ENCODE measurements at regions not wholly inside any gene's neighbourhood (a gene's known extent, or its start where the extent isn't known, plus 50 kb on each side); places are given as distances from the start of the nearest gene placed in this dataset.
"Not testable (repeated sequence)": the region's sequence is repeated elsewhere in the genome, so short reads cannot be mapped to it uniquely, and the experiment has no call there.

DNA sequence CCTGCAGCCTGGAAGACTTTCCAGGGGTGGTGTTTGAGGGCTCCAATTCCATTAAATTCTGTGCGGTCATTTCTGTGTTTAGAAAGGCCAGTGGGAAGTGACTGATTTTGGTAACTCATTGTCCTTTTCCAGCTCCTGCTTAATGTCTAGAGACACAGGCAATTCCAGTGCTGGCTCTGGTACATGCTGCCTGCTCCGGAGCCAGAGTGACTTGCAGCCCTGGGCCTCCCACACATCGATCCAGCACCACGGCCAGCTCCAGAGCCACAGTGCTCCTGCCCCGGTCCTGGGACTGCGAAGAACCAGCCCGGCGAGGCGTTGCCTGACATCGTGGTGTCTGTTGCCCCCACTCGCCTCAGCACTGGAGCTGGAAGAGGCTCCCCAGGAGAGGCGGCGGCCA, 912.0 kb upstream of the USP9Y start:
- not testable (repeated sequence) for TF ChIP-seq CBX8 (IDR thresholded peaks at IDR 0.05); NPAS2 (CRISPR knock-in tag; IDR thresholded peaks at IDR 0.05; ENCODE audit: borderline replicate concordance); POLR2A (IDR thresholded peaks at IDR 0.05; ENCODE audit: low read length); EP300 (IDR thresholded peaks at IDR 0.05); ESRRA (IDR thresholded peaks at IDR 0.05; ENCODE audit: borderline replicate concordance, low read length); PHF8 (IDR thresholded peaks at IDR 0.05; ENCODE audit: borderline replicate concordance, low read depth); RAD21 (conservative IDR thresholded peaks at IDR 0.05 in 1 of 2, IDR thresholded peaks at IDR 0.05 in 1 of 2); MAFK (IDR thresholded peaks at IDR 0.05; ENCODE audit: partially characterized antibody); CHD2 (IDR thresholded peaks at IDR 0.05; ENCODE audit: low read length, partially characterized antibody); NR3C1 (IDR thresholded peaks at IDR 0.05); HOXA7 (CRISPR knock-in tag; IDR thresholded peaks at IDR 0.05)
- TF ChIP-seq, protein P1, sequence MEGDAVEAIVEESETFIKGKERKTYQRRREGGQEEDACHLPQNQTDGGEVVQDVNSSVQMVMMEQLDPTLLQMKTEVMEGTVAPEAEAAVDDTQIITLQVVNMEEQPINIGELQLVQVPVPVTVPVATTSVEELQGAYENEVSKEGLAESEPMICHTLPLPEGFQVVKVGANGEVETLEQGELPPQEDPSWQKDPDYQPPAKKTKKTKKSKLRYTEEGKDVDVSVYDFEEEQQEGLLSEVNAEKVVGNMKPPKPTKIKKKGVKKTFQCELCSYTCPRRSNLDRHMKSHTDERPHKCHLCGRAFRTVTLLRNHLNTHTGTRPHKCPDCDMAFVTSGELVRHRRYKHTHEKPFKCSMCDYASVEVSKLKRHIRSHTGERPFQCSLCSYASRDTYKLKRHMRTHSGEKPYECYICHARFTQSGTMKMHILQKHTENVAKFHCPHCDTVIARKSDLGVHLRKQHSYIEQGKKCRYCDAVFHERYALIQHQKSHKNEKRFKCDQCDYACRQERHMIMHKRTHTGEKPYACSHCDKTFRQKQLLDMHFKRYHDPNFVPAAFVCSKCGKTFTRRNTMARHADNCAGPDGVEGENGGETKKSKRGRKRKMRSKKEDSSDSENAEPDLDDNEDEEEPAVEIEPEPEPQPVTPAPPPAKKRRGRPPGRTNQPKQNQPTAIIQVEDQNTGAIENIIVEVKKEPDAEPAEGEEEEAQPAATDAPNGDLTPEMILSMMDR (IDR thresholded peaks at IDR 0.05) = not testable (repeated sequence)
- TF ChIP-seq, protein P2, sequence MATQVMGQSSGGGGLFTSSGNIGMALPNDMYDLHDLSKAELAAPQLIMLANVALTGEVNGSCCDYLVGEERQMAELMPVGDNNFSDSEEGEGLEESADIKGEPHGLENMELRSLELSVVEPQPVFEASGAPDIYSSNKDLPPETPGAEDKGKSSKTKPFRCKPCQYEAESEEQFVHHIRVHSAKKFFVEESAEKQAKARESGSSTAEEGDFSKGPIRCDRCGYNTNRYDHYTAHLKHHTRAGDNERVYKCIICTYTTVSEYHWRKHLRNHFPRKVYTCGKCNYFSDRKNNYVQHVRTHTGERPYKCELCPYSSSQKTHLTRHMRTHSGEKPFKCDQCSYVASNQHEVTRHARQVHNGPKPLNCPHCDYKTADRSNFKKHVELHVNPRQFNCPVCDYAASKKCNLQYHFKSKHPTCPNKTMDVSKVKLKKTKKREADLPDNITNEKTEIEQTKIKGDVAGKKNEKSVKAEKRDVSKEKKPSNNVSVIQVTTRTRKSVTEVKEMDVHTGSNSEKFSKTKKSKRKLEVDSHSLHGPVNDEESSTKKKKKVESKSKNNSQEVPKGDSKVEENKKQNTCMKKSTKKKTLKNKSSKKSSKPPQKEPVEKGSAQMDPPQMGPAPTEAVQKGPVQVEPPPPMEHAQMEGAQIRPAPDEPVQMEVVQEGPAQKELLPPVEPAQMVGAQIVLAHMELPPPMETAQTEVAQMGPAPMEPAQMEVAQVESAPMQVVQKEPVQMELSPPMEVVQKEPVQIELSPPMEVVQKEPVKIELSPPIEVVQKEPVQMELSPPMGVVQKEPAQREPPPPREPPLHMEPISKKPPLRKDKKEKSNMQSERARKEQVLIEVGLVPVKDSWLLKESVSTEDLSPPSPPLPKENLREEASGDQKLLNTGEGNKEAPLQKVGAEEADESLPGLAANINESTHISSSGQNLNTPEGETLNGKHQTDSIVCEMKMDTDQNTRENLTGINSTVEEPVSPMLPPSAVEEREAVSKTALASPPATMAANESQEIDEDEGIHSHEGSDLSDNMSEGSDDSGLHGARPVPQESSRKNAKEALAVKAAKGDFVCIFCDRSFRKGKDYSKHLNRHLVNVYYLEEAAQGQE (IDR thresholded peaks at IDR 0.05) = not testable (repeated sequence)

All from A549 (cell line).